Astrocyte (in vitro differentiated cells and primary cell): ENCODE measurements at regions not wholly inside any gene's neighbourhood (a gene's known extent, or its start where the extent isn't known, plus 50 kb on each side); places are given as distances from the start of the nearest gene placed in this dataset.

ENCODE experiments used
- DNase-seq: peaks from one replicate; pipeline ENCODE4 v3.0.0-alpha.2; 2010; ENCODE audit warnings: low read depth
- FAIRE-seq: peaks from 2 replicates; lab custom pipeline; 2011; peaks lifted over from hg19 to GRCh38; lab: Jason Lieb, UNC
- H2AFZ ChIP-seq: 2 replicates; pipeline ENCODE4 v1.6.0; 2012; ENCODE audit warnings: low read depth, low read length, inconsistent platforms
- H3K27ac ChIP-seq: 2 replicates; pipeline ENCODE4 v1.5.1; 2011; ENCODE audit warnings: low read depth, low read length, inconsistent platforms
- H3K27me3 ChIP-seq: 2 replicates; pipeline ENCODE4 v1.6.0; 2011; ENCODE audit warnings: low read length, inconsistent platforms; ENCODE audit not compliant: insufficient read depth
- H3K36me3 ChIP-seq: 2 replicates; pipeline ENCODE4 v1.5.1; 2011; ENCODE audit warnings: low read length, inconsistent platforms; ENCODE audit not compliant: insufficient read depth
- H3K4me1 ChIP-seq: 2 replicates; pipeline ENCODE4 v1.5.1; 2011; ENCODE audit warnings: low read length, inconsistent platforms; ENCODE audit not compliant: insufficient read depth
- H3K4me2 ChIP-seq: 2 replicates; pipeline ENCODE4 v1.6.0; 2012; ENCODE audit warnings: low read length, inconsistent platforms
- H3K4me3 ChIP-seq: 2 replicates; pipeline ENCODE4 v1.5.1; 2011; ENCODE audit warnings: low read depth, mild to moderate bottlenecking, low read length, inconsistent platforms; ENCODE audit not compliant: insufficient read depth
- H3K79me2 ChIP-seq: 2 replicates; pipeline ENCODE4 v1.6.0; 2012; ENCODE audit warnings: mild to moderate bottlenecking, low read length, inconsistent platforms; ENCODE audit not compliant: insufficient read depth
- H3K9ac ChIP-seq: 2 replicates; pipeline ENCODE4 v1.6.0; 2012; ENCODE audit warnings: mild to moderate bottlenecking, low read length, inconsistent platforms
- H3K9me3 ChIP-seq: 2 replicates; pipeline ENCODE4 v1.5.1; 2012; ENCODE audit warnings: low read depth, mild to moderate bottlenecking, low read length, inconsistent platforms; ENCODE audit not compliant: insufficient read depth
- H4K20me1 ChIP-seq: 2 replicates; pipeline ENCODE4 v1.6.0; 2012; ENCODE audit warnings: low read length, inconsistent platforms; ENCODE audit not compliant: insufficient read depth
- H3K27ac Mint-ChIP-seq: one replicate; pipeline ENCODE4 v1.8.0; 2021; ENCODE audit warnings: mild to moderate bottlenecking, mixed read lengths; ENCODE audit not compliant: unreplicated experiment
- H3K27me3 Mint-ChIP-seq: one replicate; pipeline ENCODE4 v1.8.0; 2021; ENCODE audit warnings: low read depth, mixed read lengths; ENCODE audit not compliant: unreplicated experiment
- H3K36me3 Mint-ChIP-seq: one replicate; pipeline ENCODE4 v1.8.0; 2021; ENCODE audit warnings: low read depth, mixed read lengths; ENCODE audit not compliant: unreplicated experiment
- H3K4me1 Mint-ChIP-seq: one replicate; pipeline ENCODE4 v1.8.0; 2021; ENCODE audit warnings: low read depth, mixed read lengths; ENCODE audit not compliant: unreplicated experiment
- H3K4me3 Mint-ChIP-seq: one replicate; pipeline ENCODE4 v1.8.0; 2021; ENCODE audit warnings: mild to moderate bottlenecking, moderate library complexity, mixed read lengths; ENCODE audit not compliant: unreplicated experiment
- H3K9me3 Mint-ChIP-seq: one replicate; pipeline ENCODE4 v1.8.0; 2021; ENCODE audit warnings: mild to moderate bottlenecking, mixed read lengths; ENCODE audit not compliant: unreplicated experiment
- EZH2 ChIP-seq: IDR thresholded peaks from 2 replicates; pipeline ENCODE4 v1.6.1; 2012; ENCODE audit warnings: mild to moderate bottlenecking, low read length, inconsistent platforms; ENCODE audit not compliant: insufficient read depth
- TF ChIP-seq, protein P1 (sequence below): IDR thresholded peaks from 2 replicates; pipeline ENCODE4 v1.5.1; 2011; ENCODE audit warnings: low read depth, mild to moderate bottlenecking, inconsistent platforms, low read length, moderate library complexity; ENCODE audit not compliant: insufficient read depth

DNA sequence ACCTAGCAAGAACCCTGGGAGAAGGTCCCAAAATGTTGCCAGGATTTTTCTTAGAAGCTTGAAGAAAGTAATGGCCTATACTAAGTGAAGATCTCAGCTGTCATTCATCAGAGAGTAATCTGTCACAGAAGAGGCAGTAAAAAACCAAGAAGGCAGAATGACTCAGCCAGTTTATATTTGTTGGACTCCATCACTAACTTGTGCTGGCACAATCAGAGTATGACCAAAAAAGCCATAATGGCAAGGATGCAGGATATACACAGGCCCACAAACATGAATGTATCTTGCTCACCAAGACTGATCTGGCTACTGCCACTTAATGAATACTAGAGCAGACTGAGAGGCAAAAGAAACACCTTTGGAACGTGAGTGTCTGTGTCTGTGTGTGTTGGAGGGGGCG lies 104.0 kb upstream of the POU5F2 start:
- no peaks in the 10 kb centered on the region for H3K4me1 ChIP-seq
- DNase-seq (no peak), FAIRE-seq (no peak)
- H3K9me3 ChIP-seq, result peaks cover 3% of the 10 kb centered on the region
- no peak overlapping the region for H3K4me3 Mint-ChIP-seq
- H2AFZ ChIP-seq, result no peak overlapping the region
- H3K27me3 ChIP-seq, result no peaks in the 10 kb centered on the region
- H3K36me3 ChIP-seq, result no peaks in the 10 kb centered on the region
- no peaks in the 10 kb centered on the region for H3K36me3 Mint-ChIP-seq
- no peaks in the 10 kb centered on the region for H3K79me2 ChIP-seq
- no peak overlapping the region for H3K27ac ChIP-seq
- H3K27me3 Mint-ChIP-seq, result no peaks in the 10 kb centered on the region
- H3K4me3 ChIP-seq, result no peak overlapping the region
- no peak overlapping the region for H3K27ac Mint-ChIP-seq
- no peak overlapping the region for H3K4me2 ChIP-seq
- TF ChIP-seq, protein P1, sequence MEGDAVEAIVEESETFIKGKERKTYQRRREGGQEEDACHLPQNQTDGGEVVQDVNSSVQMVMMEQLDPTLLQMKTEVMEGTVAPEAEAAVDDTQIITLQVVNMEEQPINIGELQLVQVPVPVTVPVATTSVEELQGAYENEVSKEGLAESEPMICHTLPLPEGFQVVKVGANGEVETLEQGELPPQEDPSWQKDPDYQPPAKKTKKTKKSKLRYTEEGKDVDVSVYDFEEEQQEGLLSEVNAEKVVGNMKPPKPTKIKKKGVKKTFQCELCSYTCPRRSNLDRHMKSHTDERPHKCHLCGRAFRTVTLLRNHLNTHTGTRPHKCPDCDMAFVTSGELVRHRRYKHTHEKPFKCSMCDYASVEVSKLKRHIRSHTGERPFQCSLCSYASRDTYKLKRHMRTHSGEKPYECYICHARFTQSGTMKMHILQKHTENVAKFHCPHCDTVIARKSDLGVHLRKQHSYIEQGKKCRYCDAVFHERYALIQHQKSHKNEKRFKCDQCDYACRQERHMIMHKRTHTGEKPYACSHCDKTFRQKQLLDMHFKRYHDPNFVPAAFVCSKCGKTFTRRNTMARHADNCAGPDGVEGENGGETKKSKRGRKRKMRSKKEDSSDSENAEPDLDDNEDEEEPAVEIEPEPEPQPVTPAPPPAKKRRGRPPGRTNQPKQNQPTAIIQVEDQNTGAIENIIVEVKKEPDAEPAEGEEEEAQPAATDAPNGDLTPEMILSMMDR, result no peak
- TF ChIP-seq EZH2, result no peak
- peaks cover 5% of the 10 kb centered on the region for H3K9me3 Mint-ChIP-seq
- H4K20me1 ChIP-seq, result no peaks in the 10 kb centered on the region
- no peaks in the 10 kb centered on the region for H3K4me1 Mint-ChIP-seq
- H3K9ac ChIP-seq, result no peak overlapping the region

DNA sequence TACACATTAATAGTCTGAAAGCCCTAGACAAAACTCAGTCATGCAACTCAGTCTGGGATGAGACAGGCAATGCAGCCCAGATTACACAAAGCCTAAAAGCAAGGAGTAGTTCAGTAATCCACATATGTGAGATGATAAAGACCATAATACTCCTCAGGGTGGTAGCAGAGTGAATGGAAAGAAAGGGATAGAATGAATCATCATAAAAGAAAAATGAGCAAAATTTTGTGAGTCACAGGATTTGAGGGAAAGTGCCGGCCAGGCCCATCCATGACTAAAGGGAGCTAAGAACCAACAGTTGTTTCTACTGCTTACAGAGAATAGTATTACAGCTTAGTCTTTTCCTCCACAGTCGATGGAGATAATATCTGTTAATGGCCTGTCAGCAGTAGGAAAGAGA lies 90.0 kb upstream of the POU5F2 start:
- H3K9ac ChIP-seq, result no peak overlapping the region
- peaks cover 5% of the 10 kb centered on the region for H3K4me1 ChIP-seq
- Mint-ChIP-seq H3K27ac (no peak overlapping the region), H3K9me3 (peaks cover 3% of the 10 kb centered on the region), H3K4me1 (peaks cover 9% of the 10 kb centered on the region), H3K27me3 (no peaks in the 10 kb centered on the region), H3K4me3 (no peak overlapping the region), H3K36me3 (no peaks in the 10 kb centered on the region)
- peak; percentile 84 for FAIRE-seq
- no peak overlapping the region for H2AFZ ChIP-seq
- H3K4me3 ChIP-seq, result no peak overlapping the region
- peak; percentile 92 for DNase-seq
- H4K20me1 ChIP-seq, result no peaks in the 10 kb centered on the region
- H3K79me2 ChIP-seq, result no peaks in the 10 kb centered on the region
- peak overlapping the region; percentile 30 for H3K4me2 ChIP-seq
- TF ChIP-seq, protein P1, result no peak
- no peak for TF ChIP-seq EZH2
- H3K27me3 ChIP-seq, result no peaks in the 10 kb centered on the region
- H3K9me3 ChIP-seq, result no peaks in the 10 kb centered on the region
- no peaks in the 10 kb centered on the region for H3K36me3 ChIP-seq
- H3K27ac ChIP-seq, result peak overlapping the region; percentile 30

DNA sequence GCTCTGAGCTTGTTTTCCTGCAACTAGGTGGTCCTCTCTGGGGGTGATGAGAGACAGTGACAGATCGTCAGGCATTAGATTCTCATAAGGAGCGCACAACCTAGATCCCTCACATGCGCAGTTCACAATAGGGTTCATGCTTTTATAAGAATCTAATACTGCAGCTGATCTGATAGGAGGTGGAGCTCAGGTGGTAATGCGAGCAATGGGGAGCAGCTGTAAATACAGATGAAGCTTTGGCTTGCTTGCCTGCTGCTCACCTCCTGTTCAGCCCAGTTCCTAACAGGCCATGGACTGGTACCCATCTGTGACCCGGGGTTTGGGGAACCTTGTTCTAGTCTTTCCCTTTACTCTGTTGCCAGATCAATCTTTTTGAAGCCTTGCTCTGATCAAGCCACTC lies 89.5 kb upstream of the POU5F2 start:
- Mint-ChIP-seq H3K9me3 (peaks cover 3% of the 10 kb centered on the region), H3K27me3 (no peaks in the 10 kb centered on the region), H3K27ac (no peak overlapping the region), H3K36me3 (no peaks in the 10 kb centered on the region), H3K4me3 (no peak overlapping the region), H3K4me1 (peaks cover 9% of the 10 kb centered on the region)
- no peak overlapping the region for H3K9ac ChIP-seq
- peak overlapping the region; percentile 30 for H3K27ac ChIP-seq
- H3K4me3 ChIP-seq, result no peak overlapping the region
- no peaks in the 10 kb centered on the region for H3K36me3 ChIP-seq
- H4K20me1 ChIP-seq, result no peaks in the 10 kb centered on the region
- DNase-seq (no peak), FAIRE-seq (no peak)
- H3K4me2 ChIP-seq, result no peak overlapping the region
- H3K27me3 ChIP-seq, result no peaks in the 10 kb centered on the region
- no peaks in the 10 kb centered on the region for H3K79me2 ChIP-seq
- TF ChIP-seq, protein P1, result no peak
- no peak for TF ChIP-seq EZH2
- no peak overlapping the region for H2AFZ ChIP-seq
- H3K9me3 ChIP-seq, result no peaks in the 10 kb centered on the region
- peaks cover 5% of the 10 kb centered on the region for H3K4me1 ChIP-seq
